Fibroblast of villous mesenchyme (primary cell): ENCODE measurements at regions not wholly inside any gene's neighbourhood (a gene's known extent, or its start where the extent isn't known, plus 50 kb on each side); places are given as distances from the start of the nearest gene placed in this dataset.

Experiments
- DNase-seq: peaks from one replicate; pipeline ENCODE4 v3.0.0-alpha.2; 2010; ENCODE audit warnings: low read depth
- H3K4me3 ChIP-seq: 2 replicates; pipeline ENCODE4 v1.5.1; 2011; ENCODE audit warnings: low read depth, mild to moderate bottlenecking, low read length
- CTCF ChIP-seq: IDR thresholded peaks from 2 replicates; pipeline ENCODE4 v1.5.1; 2012; ENCODE audit warnings: low read depth, mild to moderate bottlenecking, low read length; ENCODE audit not compliant: insufficient read depth

DNA sequence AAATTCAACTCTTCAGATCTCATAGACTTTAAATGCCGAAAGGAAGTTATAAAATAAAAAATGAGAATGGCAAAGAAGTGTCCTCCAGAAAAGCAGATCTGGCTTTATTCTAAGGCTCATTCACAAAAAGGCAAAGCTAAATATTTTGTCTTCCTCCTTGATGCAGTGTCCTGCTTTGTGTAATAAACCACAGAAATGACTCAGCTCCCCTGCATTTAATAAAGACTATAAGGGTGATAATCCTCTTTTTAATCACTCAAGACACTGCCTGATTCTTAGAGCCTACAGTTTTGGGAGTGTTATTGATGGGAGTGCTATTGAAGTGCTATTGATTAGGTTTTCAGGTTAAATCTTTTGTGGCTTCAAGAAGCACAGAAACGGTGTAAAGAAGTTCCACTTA is 482.0 kb downstream of the PCDH20 start:
- DNase-seq, result no peak
- TF ChIP-seq CTCF, result no peak
- H3K4me3 ChIP-seq, result no peak overlapping the region

DNA sequence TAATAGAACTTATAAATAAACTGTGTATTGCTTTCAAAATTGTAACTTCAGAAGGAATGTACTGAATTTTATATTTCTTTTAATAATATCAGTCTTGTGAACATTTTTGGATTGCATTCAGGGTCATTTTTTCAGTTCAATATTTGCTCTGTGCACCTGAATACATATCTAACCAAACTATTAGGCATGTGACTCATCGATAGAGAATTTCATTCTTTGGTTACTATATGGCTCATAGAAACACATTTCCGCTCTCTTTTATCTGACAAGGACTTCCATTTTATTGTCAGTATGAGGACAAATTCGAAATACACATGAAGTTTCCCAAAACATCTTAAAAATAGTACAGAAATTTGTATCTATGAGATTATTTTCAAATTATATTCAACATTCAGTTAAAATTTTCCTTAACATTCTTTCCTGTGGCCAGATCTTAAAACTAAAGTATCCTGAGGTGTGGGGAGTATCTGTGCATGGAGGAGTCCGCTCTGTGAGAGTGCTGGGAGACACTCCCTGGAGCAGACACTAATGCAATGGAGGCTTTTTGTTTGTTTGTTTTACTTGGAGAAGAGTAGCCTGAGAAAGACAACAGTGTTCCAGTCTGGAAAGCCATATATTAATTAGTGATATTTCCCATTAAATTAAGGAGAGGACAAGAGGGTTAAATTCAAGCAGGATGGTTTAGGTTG is 483.6 kb downstream of the PCDH20 start:
- no peak overlapping the region for H3K4me3 ChIP-seq
- no peak for TF ChIP-seq CTCF
- DNase-seq, result no peak

GRCh38 chr13:60925686-60926085 is 490.0 kb downstream of the PCDH20 start:
- no peak for DNase-seq
- TF ChIP-seq CTCF, result no peak
- H3K4me3 ChIP-seq, result no peak overlapping the region

GRCh38 chr13:60924856-60925255 is 490.8 kb downstream of the PCDH20 start:
- DNase-seq, result no peak
- TF ChIP-seq CTCF, result no peak
- H3K4me3 ChIP-seq, result no peak overlapping the region

- no peak for TF ChIP-seq CTCF
- no peak overlapping the region for H3K4me3 ChIP-seq
- DNase-seq, result no peak
Observed at GRCh38 chr13:60922576-60923231, 492.9 kb downstream of the PCDH20 start.

DNA sequence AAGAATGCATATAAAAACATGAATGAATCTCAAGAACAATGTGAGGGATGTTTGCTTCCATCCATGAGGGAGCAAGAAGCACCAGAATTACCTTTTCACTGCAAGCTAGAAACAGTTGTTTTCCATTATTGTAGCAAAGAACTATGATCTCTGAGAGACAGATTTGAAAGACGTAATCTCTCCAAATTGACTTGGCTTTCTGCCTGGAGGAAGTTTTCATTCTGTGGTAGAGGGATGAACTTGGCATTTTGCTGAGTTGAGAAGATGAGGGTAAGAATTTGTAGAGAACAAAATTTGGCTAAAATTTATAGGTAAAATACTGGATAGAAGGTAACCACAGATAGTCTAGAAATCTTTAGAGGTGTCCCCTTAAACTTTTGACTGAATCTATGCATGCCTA is 496.8 kb downstream of the TDRD3 start:
- no peak for DNase-seq
- no peak overlapping the region for H3K4me3 ChIP-seq
- no peak for TF ChIP-seq CTCF
